DND-41 (cell line): ENCODE measurements at regions not wholly inside any gene's neighbourhood (a gene's known extent, or its start where the extent isn't known, plus 50 kb on each side); places are given as distances from the start of the nearest gene placed in this dataset.

ENCODE experiments used
- ATAC-seq: fragments of 200-7000 bp; cut with Tn5 transposase; 3 replicates; pipeline ENCODE4 v1.9.1; 2021; ENCODE audit warnings: low read depth; ENCODE audit not compliant: insufficient read depth
- DNase-seq: peaks from one replicate; pipeline ENCODE4 v3.0.0-alpha.2; 2020
- H2AFZ ChIP-seq: 2 replicates; pipeline ENCODE4 v1.6.0; 2012; ENCODE audit warnings: low read depth, low read length
- H3K27ac ChIP-seq: 2 replicates; pipeline ENCODE4 v1.5.1; 2012; ENCODE audit warnings: low read length, inconsistent platforms
- H3K27me3 ChIP-seq: fragments of 200-600 bp; sonication (generic); 2 replicates; pipeline ENCODE4 v1.6.0; 2012; ENCODE audit warnings: low read length, mild to moderate bottlenecking, inconsistent platforms; ENCODE audit not compliant: insufficient read depth, poor library complexity
- H3K36me3 ChIP-seq: 2 replicates; pipeline ENCODE4 v1.5.1; 2012; ENCODE audit warnings: low read length, inconsistent platforms; ENCODE audit not compliant: insufficient read depth
- H3K4me1 ChIP-seq: 2 replicates; pipeline ENCODE4 v1.5.1; 2012; ENCODE audit warnings: mild to moderate bottlenecking, low read length; ENCODE audit not compliant: insufficient read depth
- H3K4me2 ChIP-seq: 2 replicates; pipeline ENCODE4 v1.6.0; 2012; ENCODE audit warnings: mild to moderate bottlenecking, moderate library complexity, low read length, inconsistent platforms; ENCODE audit not compliant: insufficient read depth
- H3K4me3 ChIP-seq, 2 experiments: fragments of 200-600 bp in 1 of 2; shearing (Covaris generic) in 1 of 2; 2 replicates each; pipeline ENCODE4 v1.5.1; 2012 to 2016; ENCODE audit warnings: inconsistent platforms in 2 of 2, low read length in 2 of 2, mild to moderate bottlenecking in 2 of 2, low read depth in 1 of 2, moderate library complexity in 1 of 2
- H3K79me2 ChIP-seq: 2 replicates; pipeline ENCODE4 v1.6.0; 2012; ENCODE audit warnings: low read length, inconsistent platforms; ENCODE audit not compliant: insufficient read depth
- H3K9ac ChIP-seq: 2 replicates; pipeline ENCODE4 v1.6.0; 2012; ENCODE audit warnings: low read depth, mild to moderate bottlenecking, inconsistent platforms, low read length, moderate library complexity
- H3K9me3 ChIP-seq: 2 replicates; pipeline ENCODE4 v1.5.1; 2012; ENCODE audit warnings: low read length, moderate library complexity, mild to moderate bottlenecking, inconsistent platforms; ENCODE audit not compliant: insufficient read depth, severe bottlenecking
- H4K20me1 ChIP-seq: 2 replicates; pipeline ENCODE4 v1.6.0; 2012; ENCODE audit warnings: low read length; ENCODE audit not compliant: insufficient read depth
- EZH2 ChIP-seq: IDR thresholded peaks from 3 replicates; pipeline ENCODE4 v1.6.1; 2012; ENCODE audit warnings: borderline replicate concordance, low read depth, mild to moderate bottlenecking, moderate library complexity, low read length, inconsistent platforms; ENCODE audit not compliant: severe bottlenecking
- TF ChIP-seq, protein P1 (sequence below): IDR thresholded peaks from 2 replicates; pipeline ENCODE4 v1.5.1; 2012; ENCODE audit warnings: borderline replicate concordance, low read length, moderate library complexity, mild to moderate bottlenecking; ENCODE audit not compliant: poor library complexity, severe bottlenecking; ENCODE audit errors: extremely low read depth

DNA sequence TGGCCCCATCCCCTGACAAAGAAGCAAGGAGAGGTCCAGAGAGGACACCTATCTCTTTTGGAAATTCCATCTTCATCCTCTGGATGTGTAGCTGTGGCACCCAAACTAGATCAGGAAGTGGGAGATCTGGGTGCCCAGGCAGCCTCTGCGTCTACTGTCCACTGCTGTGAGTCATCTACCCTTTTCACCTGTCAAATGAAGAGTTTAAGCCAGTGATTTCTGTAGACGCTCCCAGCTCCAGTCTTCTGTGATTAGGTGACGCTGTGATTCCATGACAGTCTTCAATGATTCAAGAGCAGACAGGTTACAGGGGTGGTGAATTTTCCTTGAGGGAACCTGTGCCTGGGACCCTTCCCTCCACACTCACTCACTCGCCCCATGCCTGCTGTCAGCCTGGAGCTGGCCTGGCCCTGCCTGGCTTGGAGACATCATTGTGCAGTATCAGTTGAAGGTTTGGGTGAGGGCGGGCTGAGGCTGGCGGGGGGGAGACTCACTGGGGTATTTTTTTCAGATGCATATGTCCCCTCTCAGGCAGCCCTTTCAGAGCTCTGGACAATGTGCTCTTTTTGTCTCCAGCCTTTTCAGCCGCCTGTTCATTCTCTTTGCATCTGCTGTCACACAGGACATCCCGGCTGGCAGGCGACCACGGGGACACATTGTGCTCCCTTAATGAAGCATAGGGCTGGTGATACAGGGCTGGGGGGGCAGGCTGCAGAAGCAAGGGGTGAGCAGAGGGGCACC, 56.8 kb upstream of the PARP11 start:
- ATAC-seq (no peak), DNase-seq (no peak)
- Histone ChIP-seq H3K9me3 (no peaks in the 10 kb centered on the region), H4K20me1 (no peaks in the 10 kb centered on the region), H3K4me1 (peaks cover 23% of the 10 kb centered on the region), H3K27me3 (peaks cover 10% of the 10 kb centered on the region), H3K27ac (no peak overlapping the region), H3K9ac (no peak overlapping the region), H3K79me2 (no peaks in the 10 kb centered on the region), H2AFZ (no peak overlapping the region), H3K36me3 (no peaks in the 10 kb centered on the region), H3K4me3 (no peak overlapping the region), H3K4me2 (no peak overlapping the region)
- TF ChIP-seq, protein P1, sequence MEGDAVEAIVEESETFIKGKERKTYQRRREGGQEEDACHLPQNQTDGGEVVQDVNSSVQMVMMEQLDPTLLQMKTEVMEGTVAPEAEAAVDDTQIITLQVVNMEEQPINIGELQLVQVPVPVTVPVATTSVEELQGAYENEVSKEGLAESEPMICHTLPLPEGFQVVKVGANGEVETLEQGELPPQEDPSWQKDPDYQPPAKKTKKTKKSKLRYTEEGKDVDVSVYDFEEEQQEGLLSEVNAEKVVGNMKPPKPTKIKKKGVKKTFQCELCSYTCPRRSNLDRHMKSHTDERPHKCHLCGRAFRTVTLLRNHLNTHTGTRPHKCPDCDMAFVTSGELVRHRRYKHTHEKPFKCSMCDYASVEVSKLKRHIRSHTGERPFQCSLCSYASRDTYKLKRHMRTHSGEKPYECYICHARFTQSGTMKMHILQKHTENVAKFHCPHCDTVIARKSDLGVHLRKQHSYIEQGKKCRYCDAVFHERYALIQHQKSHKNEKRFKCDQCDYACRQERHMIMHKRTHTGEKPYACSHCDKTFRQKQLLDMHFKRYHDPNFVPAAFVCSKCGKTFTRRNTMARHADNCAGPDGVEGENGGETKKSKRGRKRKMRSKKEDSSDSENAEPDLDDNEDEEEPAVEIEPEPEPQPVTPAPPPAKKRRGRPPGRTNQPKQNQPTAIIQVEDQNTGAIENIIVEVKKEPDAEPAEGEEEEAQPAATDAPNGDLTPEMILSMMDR = no peak
- TF ChIP-seq EZH2 = no peak

DNA sequence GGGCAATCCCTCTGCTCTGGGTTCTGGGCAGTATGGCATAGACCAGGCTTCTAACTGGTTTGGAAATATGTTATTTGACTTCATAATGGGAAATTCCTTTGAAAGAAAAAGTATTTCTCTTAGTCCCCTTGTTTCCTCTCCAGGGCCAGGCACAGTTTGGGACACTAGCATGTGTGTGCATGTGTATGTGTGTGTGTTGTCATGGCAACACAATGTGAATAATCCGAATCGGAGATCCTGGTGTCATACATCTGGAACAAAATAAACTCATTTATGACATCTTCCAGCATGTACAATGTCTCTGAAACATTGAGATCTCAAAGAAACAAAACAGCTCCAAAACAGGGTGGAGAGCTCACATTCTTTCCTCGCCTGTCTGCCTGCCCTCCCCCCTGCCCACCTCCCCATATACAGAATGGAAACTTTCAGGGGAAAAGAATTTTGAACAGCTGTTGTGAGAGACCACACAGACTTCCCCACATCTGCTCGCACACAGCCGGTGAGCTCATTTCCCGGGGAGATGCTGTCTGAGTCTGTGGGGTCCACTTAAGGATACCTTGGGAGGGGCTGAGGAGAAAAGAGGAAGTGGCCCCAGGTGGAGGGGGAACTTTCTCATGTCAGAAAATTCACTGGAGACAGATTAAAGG, 55.5 kb upstream of the PARP11 start:
- DNase-seq = peak; percentile 24
- Histone ChIP-seq H3K36me3 (no peaks in the 10 kb centered on the region), H3K79me2 (no peaks in the 10 kb centered on the region), H3K27me3 (peaks cover 5% of the 10 kb centered on the region), H4K20me1 (no peaks in the 10 kb centered on the region), H3K4me2 (no peak overlapping the region), H3K4me3 (no peak overlapping the region), H3K9ac (no peak overlapping the region), H3K27ac (no peak overlapping the region), H2AFZ (no peak overlapping the region), H3K9me3 (no peaks in the 10 kb centered on the region), H3K4me1 (peaks cover 15% of the 10 kb centered on the region)
- peak; percentile 37; the same call in 1 of the 3 replicates for ATAC-seq
- no peak for TF ChIP-seq EZH2
- TF ChIP-seq, protein P1 = no peak

DNA sequence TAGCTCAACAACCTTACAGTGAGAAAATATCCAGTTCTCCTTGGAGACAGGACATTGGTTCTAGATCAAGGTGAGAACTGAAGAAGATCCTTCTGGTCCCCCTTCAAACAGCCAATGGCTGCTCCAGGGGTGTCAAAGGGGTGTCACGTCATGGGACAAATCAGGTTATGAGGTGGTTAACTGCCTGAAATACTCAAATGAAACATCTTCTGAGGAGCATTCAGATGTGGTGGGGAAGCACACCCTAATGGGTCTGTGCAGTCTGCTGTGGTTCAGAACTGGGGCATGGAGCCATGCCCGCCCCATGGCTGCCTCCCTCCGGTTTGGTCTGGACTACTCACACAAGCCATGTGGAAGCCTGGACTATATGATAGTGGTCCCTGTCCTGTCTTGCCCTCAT, 52.4 kb upstream of the PARP11 start:
- no peak overlapping the region for H3K9ac ChIP-seq
- H3K79me2 ChIP-seq = no peaks in the 10 kb centered on the region
- DNase-seq (no peak), ATAC-seq (no peak)
- no peaks in the 10 kb centered on the region for H4K20me1 ChIP-seq
- no peaks in the 10 kb centered on the region for H3K4me1 ChIP-seq
- no peak for TF ChIP-seq EZH2
- TF ChIP-seq, protein P1 = no peak
- no peak overlapping the region for H3K27ac ChIP-seq
- H3K4me2 ChIP-seq = no peak overlapping the region
- no peaks in the 10 kb centered on the region for H3K9me3 ChIP-seq
- no peak overlapping the region for H3K4me3 ChIP-seq
- H2AFZ ChIP-seq = no peak overlapping the region
- H3K27me3 ChIP-seq = peaks cover 4% of the 10 kb centered on the region
- no peaks in the 10 kb centered on the region for H3K36me3 ChIP-seq
